H1 (cell line): ENCODE measurements at regions not wholly inside any gene's neighbourhood (a gene's known extent, or its start where the extent isn't known, plus 50 kb on each side); places are given as distances from the start of the nearest gene placed in this dataset.

Experiments
- TAF7 ChIP-seq: optimal IDR thresholded peaks from 2 replicates; pipeline ENCODE3; 2011; ENCODE audit warnings: low read depth, mild to moderate bottlenecking, inconsistent platforms, low read length, moderate library complexity, borderline replicate concordance

- no peak for TF ChIP-seq TAF7
Observed at GRCh38 chr2:121058852-121059558, 226.0 kb downstream of the TFCP2L1 start (continued).
